GM13977 (cell line): ENCODE measurements at regions not wholly inside any gene's neighbourhood (a gene's known extent, or its start where the extent isn't known, plus 50 kb on each side); places are given as distances from the start of the nearest gene placed in this dataset.

Experiments used
- DNase-seq: peaks from one replicate; pipeline ENCODE4 v3.0.0; 2012; ENCODE audit warnings: low spot score
- in situ Hi-C: fragments of 300-500 bp; cut with MboI; formaldehyde crosslinking; loops from one replicate; pipeline ENCODE4 v1.12.0; 2022; ENCODE audit warnings: low sequenced_read_pairs, low pct_unique_long_range_greater_than_20kb, mixed read lengths, inconsistent platforms; ENCODE audit not compliant: unreplicated experiment
- TF ChIP-seq, protein P1 (sequence below): IDR thresholded peaks from 2 replicates; pipeline ENCODE4 v1.5.1; 2012; ENCODE audit warnings: mild to moderate bottlenecking, control low read depth; ENCODE audit not compliant: insufficient read depth; ENCODE audit errors: extremely low read depth, missing control alignments

GRCh38 chr4:38366456-38366855 lies 297.5 kb upstream of the KLF3 start:
- no peak for DNase-seq
- in situ Hi-C loops = no loop called here

DNA sequence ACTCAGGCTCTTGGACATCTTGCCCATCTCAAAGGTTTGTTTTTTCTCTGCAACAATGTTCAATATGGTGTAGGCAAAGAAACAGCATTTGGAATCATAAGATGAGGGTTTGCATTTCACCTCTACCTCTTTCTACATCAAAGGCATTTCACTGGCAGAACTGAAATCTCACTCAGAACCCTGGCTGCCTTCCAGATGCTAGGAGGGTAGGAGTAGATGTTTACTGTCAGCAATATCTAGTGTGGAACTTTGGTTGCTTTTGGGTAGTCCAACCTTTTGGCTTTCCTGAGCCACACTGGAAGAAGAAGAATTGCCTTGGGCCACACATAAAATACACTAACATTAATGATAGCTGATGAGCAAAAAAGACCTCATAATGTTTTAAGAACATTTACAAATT lies 297.0 kb upstream of the KLF3 start:
- no peak for DNase-seq
- TF ChIP-seq, protein P1, sequence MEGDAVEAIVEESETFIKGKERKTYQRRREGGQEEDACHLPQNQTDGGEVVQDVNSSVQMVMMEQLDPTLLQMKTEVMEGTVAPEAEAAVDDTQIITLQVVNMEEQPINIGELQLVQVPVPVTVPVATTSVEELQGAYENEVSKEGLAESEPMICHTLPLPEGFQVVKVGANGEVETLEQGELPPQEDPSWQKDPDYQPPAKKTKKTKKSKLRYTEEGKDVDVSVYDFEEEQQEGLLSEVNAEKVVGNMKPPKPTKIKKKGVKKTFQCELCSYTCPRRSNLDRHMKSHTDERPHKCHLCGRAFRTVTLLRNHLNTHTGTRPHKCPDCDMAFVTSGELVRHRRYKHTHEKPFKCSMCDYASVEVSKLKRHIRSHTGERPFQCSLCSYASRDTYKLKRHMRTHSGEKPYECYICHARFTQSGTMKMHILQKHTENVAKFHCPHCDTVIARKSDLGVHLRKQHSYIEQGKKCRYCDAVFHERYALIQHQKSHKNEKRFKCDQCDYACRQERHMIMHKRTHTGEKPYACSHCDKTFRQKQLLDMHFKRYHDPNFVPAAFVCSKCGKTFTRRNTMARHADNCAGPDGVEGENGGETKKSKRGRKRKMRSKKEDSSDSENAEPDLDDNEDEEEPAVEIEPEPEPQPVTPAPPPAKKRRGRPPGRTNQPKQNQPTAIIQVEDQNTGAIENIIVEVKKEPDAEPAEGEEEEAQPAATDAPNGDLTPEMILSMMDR = no peak
- in situ Hi-C loops = no loop called here

More at GRCh38 chr4:38366456-38366855, 297.5 kb upstream of the KLF3 start:
- TF ChIP-seq, protein P1 = no peak

- DNase-seq = no peak
- TF ChIP-seq, protein P1 = no peak
- in situ Hi-C loops = no loop called here
Observed at GRCh38 chr4:38367642-38368174, 296.3 kb upstream of the KLF3 start.

- TF ChIP-seq, protein P1 = no peak
- in situ Hi-C loops = no loop called here
- DNase-seq = no peak
Observed at GRCh38 chr4:38368613-38369012, 295.4 kb upstream of the KLF3 start.

- in situ Hi-C loops = no loop called here
- no peak for DNase-seq
- TF ChIP-seq, protein P1 = no peak
Observed at GRCh38 chr4:38371391-38371851, 292.6 kb upstream of the KLF3 start.

DNA sequence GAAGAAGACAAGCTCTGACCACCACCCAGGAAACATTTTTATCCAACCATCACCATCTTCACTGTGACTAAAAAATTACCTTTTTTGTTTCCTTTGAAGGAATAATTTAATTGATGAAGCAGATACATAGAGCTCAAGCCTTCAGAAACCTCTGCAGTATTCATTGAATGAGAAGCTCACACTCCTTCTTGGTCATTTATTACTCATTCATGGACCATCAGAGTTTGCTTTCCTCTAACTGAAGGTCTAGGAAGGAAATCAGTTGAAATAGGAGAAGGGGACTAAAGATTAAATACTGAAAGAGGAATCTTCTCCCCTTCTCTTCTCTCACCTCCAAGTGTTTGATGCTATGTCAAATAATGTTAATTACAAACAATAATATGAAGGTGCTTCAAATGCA lies 290.6 kb upstream of the KLF3 start:
- TF ChIP-seq, protein P1 = no peak
- no peak for DNase-seq
- in situ Hi-C loops = no loop called here
